ENCODE measurements at regions not wholly inside any gene's neighbourhood (a gene's known extent, or its start where the extent isn't known, plus 50 kb on each side); places are given as distances from the start of the nearest gene placed in this dataset.

DNA sequence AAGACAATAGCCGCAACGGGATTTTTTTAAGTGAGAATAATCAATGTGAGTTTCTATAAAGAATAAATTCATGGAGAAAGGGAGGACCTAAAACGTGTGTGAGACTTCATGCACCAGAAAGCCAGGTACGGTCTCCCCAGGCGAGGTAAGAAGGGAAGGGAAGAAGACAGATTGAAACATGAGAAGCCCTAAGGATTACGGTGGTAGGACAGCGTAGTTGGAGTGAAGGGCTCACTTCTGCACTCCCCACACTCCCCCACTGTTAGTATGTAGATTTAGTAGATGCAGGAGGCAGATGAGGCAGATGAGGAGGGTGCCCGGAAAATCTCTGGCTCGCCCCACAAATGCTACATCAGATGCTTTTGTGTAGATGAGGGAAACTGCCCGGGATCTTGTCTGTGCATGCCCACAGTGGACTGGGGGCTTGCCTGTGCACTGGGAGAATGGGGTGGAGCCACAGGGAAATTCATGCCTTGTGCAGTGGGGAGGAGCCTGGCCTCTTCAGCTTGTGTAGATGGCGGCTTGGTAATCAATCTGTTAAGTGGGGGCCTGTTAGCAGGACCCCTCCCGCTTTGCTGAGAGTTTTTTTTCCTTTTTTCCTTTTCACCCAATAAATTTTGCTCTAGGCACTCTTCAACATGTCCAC, 1544.5 kb upstream of the TENM3 start:
- DNase-seq (ENCODE audit: low spot score), result no peak

DNA sequence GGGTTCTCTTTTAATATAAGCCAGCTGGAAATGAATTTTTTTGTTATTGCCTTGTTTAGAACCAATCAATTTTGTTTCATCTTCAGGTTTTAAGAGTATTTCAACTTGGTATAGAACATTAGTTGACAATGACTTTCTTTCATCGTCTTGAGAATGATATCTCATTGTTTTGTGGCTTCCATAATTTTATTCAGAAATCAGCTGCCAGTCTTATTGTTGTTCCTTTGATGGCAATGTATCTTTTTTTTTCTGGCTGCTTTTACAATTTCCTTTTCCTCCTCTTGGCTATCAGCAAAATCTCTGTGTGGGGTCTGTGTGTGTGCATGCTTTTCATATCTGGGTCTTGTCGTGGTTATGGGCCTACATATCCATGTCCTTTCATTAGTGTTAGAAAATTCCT, 1536.4 kb upstream of the TENM3 start:
- intact Hi-C loops (cut with micrococcal nuclease; ENCODE audit: unreplicated experiment), result no loop called here
- H3K4me3 ChIP-seq (ENCODE audit: low read depth, low read length, poor library complexity, severe bottlenecking), result no peak overlapping the region
- no peak for DNase-seq (ENCODE audit: low spot score)
- H3K27ac ChIP-seq (ENCODE audit: low read depth, low read length, poor library complexity, severe bottlenecking), result no peak overlapping the region
- H3K4me1 ChIP-seq (ENCODE audit: insufficient read depth, low read length, poor library complexity, severe bottlenecking), result no peaks in the 10 kb centered on the region
- BruUV-seq (replicated peaks), result no TSS peak
- TF ChIP-seq EZH2 (IDR thresholded peaks at IDR 0.05; ENCODE audit: borderline replicate concordance, low read depth, low read length, poor library complexity, severe bottlenecking), result no peak
- TF ChIP-seq CTCF (conservative IDR thresholded peaks at IDR 0.05; ENCODE audit: low read depth, low read length), result no peak
- no peaks in the 10 kb centered on the region for H3K36me3 ChIP-seq (ENCODE audit: insufficient read depth, low read length, poor library complexity, severe bottlenecking)
- peaks cover 18% of the 10 kb centered on the region for H3K9me3 ChIP-seq (ENCODE audit: low read depth, low read length, poor library complexity, severe bottlenecking)
- H3K27me3 ChIP-seq (replicated peaks; ENCODE audit: insufficient read depth, low read depth, low read length, poor library complexity), result no peaks in the 10 kb centered on the region
- ChIA-PET POLR2A (ENCODE audit: low non-redundant PET) (no interaction called here), CTCF (no interaction called here)

More for the DNA sequence above, 1544.5 kb upstream of the TENM3 start:
- no TSS peak for BruUV-seq (replicated peaks)
- Histone ChIP-seq H3K9me3 (ENCODE audit: low read depth, low read length, poor library complexity, severe bottlenecking) (no peaks in the 10 kb centered on the region), H3K27ac (ENCODE audit: low read depth, low read length, poor library complexity, severe bottlenecking) (no peak overlapping the region), H3K4me1 (ENCODE audit: insufficient read depth, low read length, poor library complexity, severe bottlenecking) (no peaks in the 10 kb centered on the region), H3K4me3 (ENCODE audit: low read depth, low read length, poor library complexity, severe bottlenecking) (no peak overlapping the region), H3K27me3 (replicated peaks; ENCODE audit: insufficient read depth, low read depth, low read length, poor library complexity) (no peaks in the 10 kb centered on the region), H3K36me3 (ENCODE audit: insufficient read depth, low read length, poor library complexity, severe bottlenecking) (no peaks in the 10 kb centered on the region)
- TF ChIP-seq CTCF (conservative IDR thresholded peaks at IDR 0.05; ENCODE audit: low read depth, low read length) (no peak), EZH2 (IDR thresholded peaks at IDR 0.05; ENCODE audit: borderline replicate concordance, low read depth, low read length, poor library complexity, severe bottlenecking) (no peak)
- ChIA-PET CTCF (no interaction called here), POLR2A (ENCODE audit: low non-redundant PET) (no interaction called here)
- intact Hi-C loops (cut with micrococcal nuclease; ENCODE audit: unreplicated experiment), result no loop called here

DNA sequence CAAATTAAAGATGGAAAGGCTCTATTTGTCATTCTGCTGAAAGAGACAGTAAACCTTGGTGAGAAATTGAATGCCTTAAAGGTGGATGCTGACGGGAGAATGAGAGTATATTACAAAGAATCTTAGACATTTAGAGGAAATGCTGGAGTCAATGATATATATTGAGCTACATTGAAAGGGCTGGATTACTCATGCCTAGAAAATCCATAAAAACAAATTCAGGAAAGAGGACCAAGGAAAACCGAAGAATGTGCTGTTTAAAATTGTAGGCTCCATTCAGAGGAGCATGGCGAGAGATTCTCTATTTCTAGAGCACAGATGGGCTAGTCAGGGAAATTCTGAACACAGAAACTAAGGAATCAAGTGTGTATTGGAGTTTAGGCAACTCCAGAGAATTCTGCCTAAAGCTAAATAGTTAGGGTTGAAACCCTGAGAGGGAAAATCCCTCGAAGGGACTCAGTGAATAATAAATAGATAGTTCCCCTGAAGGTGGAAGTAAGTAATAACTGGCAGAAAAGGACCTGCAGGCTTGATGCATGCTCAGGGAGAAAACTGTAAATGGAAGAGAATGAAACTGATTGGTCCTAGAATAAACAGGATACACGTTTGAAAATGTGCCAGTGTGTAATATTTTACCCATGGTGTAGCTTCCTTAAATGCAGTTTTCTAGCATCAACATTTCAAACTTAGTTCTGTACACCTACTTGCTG, 1532.4 kb upstream of the TENM3 start:
- POLR2A ChIA-PET (ENCODE audit: low non-redundant PET), result no interaction called here
- no peak for DNase-seq (ENCODE audit: low spot score)
- TF ChIP-seq CTCF (conservative IDR thresholded peaks at IDR 0.05; ENCODE audit: low read depth, low read length) (no peak), EZH2 (IDR thresholded peaks at IDR 0.05; ENCODE audit: borderline replicate concordance, low read depth, low read length, poor library complexity, severe bottlenecking) (no peak)

More for the DNA sequence above, 1532.4 kb upstream of the TENM3 start:
- intact Hi-C loops (cut with micrococcal nuclease; ENCODE audit: unreplicated experiment), result no loop called here
- BruUV-seq (replicated peaks), result no TSS peak
- Histone ChIP-seq H3K9me3 (ENCODE audit: low read depth, low read length, poor library complexity, severe bottlenecking) (peaks cover 18% of the 10 kb centered on the region), H3K4me1 (ENCODE audit: insufficient read depth, low read length, poor library complexity, severe bottlenecking) (no peaks in the 10 kb centered on the region), H3K36me3 (ENCODE audit: insufficient read depth, low read length, poor library complexity, severe bottlenecking) (no peaks in the 10 kb centered on the region), H3K4me3 (ENCODE audit: low read depth, low read length, poor library complexity, severe bottlenecking) (no peak overlapping the region), H3K27me3 (replicated peaks; ENCODE audit: insufficient read depth, low read depth, low read length, poor library complexity) (no peaks in the 10 kb centered on the region), H3K27ac (ENCODE audit: low read depth, low read length, poor library complexity, severe bottlenecking) (no peak overlapping the region)
- CTCF ChIA-PET, result no interaction called here
